GM19328 (cell line): ENCODE measurements at regions not wholly inside any gene's neighbourhood (a gene's known extent, or its start where the extent isn't known, plus 50 kb on each side); places are given as distances from the start of the nearest gene placed in this dataset.
"Not testable (repeated sequence)": the region's sequence is repeated elsewhere in the genome, so short reads cannot be mapped to it uniquely, and the experiment has no call there.

ENCODE experiments used
- ATAC-seq: cut with Tn5 transposase; IDR thresholded peaks from one replicate; pipeline ENCODE4 v1.9.1; 2021; ENCODE audit warnings: mild to moderate bottlenecking, moderate library complexity; ENCODE audit not compliant: unreplicated experiment

- ATAC-seq: no peak
Observed at GRCh38 chr3:25171897-25172296, 256.2 kb upstream of the RARB start.

GRCh38 chr3:25173606-25174005, 254.5 kb upstream of the RARB start:
- ATAC-seq: no peak

GRCh38 chr3:25174251-25174650, 253.8 kb upstream of the RARB start:
- ATAC-seq: no peak

- no peak for ATAC-seq
Observed at GRCh38 chr3:25177041-25177440, 251.0 kb upstream of the RARB start.

DNA sequence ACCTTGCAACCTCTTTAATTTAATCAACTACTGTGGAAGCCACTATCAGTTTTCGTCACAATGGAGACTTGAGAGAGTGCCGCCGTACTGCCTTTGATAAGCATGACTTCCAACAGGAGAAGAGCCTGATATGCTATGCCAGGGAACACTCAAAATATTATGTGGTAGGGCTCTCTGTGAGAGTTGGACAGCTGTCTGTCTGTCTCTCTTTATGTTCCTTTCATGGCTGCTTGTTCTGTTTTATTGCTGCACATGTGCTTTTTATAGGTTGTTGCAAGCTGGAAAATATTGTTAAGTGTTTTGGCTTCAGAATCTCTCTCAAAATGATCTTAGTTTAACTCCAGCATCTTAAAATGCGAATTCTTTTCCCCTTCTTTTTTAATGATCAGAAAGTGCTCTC, 249.4 kb upstream of the RARB start:
- ATAC-seq: no peak

DNA sequence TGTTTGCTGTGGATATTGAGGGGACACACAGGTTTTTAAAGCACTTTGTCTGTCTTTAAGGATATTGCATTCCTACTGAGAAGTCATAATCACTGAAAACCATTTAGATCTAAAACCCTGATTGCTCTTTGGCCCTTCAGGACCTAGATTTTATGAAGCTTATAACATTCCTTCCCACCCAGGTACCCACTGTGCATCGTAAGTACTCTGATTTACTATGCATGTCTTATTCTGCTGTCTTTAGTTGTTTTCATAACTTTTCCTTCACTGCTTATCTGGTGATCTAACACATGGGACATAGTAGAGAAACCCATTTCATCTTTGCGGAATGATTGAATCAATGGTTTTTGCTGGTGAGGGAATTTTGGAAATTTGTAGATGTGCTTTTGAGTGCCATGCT, 247.0 kb upstream of the RARB start:
- ATAC-seq: no peak

DNA sequence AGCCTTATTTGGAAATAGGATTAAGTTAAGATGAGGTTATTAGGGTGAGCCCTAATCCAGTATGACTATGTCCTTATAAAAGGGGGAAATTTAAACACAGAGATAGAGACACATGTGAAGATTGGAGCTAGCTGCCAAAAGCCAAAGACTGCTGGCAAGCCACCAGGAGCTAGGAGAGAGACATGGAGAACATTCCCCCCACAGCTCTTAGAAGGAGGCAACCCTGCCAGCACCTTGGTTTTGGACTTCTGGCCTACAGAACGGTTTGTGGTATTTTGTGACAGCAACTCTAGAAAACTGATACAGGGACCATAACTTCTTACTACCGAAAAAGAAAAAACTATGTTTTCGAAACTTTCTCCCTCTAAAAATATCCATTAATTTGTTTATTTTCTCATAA, 245.3 kb upstream of the RARB start:
- ATAC-seq: no peak

- ATAC-seq: no peak
Observed at GRCh38 chr3:25184641-25185250, 243.3 kb upstream of the RARB start.

DNA sequence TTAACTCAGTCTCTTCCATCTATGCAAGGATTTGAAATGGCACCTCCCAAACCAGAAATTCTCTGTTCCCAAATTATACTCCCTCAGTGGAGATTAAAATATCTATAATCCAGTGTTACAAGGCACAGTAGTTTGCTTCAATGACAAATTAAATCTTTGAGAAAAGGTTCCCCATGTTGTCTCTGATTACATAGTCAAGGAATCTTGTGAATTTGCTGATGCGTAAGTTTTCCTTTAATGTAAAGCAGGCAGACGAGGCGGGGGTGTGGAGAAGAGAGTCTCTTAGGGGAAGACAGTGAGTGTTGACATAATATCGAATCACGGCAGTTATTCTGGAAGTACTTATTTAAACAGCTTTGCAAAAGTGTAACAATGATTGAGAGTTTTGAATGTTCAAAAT, 236.4 kb upstream of the RARB start:
- no peak for ATAC-seq

DNA sequence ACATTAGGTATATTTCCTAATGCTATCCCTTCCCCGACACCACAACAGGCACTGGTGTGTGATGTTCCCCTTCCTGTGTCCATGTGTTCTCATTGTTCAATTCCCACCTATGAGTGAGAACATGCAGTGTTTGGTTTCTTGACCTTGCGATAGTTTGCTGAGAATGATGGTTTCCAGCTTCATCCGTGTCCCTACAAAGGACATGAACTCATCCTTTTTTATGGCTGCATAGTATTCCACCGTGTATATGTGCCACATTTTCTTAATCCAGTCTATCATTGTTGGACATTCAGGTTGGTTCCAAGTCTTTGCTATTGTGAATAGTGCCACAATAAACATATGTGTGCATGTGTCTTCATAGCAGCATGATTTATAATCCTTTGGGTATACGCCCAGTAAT, 228.5 kb upstream of the RARB start:
- not testable (repeated sequence) for ATAC-seq

DNA sequence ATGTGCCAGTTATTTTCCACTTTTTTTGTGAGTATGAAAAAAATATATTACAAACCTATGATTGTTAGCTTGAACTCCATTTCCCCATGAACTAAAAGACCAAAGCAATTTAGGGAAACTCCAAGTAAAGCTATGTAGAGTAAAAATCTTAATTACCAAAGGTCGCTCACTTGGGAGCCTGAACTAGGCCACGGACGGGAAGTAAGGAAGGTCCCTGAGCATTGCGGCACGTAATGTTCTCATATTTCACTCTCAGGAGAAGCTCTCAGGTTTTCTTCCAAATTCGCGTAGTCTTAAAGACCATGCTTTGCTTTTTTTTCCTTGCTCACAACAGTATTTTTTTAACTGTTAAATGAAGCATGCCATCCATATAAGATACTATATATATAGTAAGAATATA, 215.3 kb upstream of the RARB start:
- ATAC-seq: no peak

GRCh38 chr3:25214034-25214433, 214.0 kb upstream of the RARB start:
- ATAC-seq: no peak

- ATAC-seq: no peak
Observed at GRCh38 chr3:25218362-25218761, 209.7 kb upstream of the RARB start.

DNA sequence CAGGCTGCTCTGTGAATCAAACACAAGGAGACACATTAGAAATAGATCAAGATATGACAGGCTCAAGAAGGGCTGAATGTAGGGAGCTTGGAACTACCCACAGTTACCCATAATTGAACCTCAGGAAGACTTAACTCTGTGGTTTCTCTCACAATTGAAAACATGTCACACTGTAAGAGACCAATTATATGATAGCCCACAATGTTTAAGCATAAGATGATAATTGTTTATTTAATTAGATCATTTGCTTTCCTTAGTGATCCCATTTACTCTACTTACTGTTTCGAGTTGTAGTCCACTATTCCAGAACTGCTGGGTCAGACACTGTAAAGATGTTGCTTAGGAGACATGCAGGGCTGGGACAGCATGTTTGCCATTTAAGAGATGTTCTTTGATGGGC, 201.3 kb upstream of the RARB start:
- no peak for ATAC-seq

DNA sequence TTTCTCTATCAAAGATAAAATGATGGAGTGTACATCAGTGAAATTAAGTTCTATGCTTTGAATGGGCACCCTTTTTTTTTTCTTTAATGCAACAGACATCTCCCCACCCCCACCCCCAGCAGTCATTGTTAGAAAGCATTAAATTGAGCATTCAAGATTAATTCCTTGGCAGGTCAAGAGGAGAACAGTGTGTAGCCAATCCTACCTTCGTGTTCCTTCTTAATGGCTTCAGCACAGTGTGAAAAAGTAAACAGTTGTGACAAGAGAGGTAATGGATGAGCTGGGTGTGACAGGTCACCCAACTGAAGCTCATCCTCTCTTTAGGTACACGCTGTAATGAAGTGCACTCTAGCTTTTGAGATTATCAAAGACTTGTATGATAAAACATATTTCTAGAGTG, 198.5 kb upstream of the RARB start:
- no peak for ATAC-seq

- ATAC-seq: no peak
Observed at GRCh38 chr3:25235031-25235430, 193.0 kb upstream of the RARB start.

GRCh38 chr3:25235466-25235865, 192.6 kb upstream of the RARB start:
- ATAC-seq: no peak

GRCh38 chr3:25237602-25238001, 190.5 kb upstream of the RARB start:
- no peak for ATAC-seq

DNA sequence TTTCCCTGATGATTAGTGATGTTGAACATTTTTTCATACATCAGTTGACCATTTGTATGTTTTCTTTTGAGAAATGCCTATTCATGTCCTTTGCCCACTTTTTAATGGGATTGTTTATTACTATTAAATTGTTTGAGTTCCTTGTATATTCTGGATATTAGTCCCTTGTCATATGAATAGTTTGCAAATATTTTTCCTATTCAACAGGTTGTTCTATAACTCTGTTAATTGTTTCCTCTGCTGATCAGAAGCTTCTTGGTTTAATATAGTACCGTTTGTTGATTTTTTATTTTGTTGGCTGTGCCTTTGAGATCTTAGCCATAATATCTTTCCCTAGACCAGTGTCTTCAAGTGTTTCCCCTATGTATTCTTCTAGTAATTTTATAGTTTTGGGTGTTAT, 189.0 kb upstream of the RARB start:
- ATAC-seq: no peak

GRCh38 chr3:25246913-25247312, 181.2 kb upstream of the RARB start:
- ATAC-seq: no peak

- no peak for ATAC-seq
Observed at GRCh38 chr3:25252291-25252690, 175.8 kb upstream of the RARB start.

GRCh38 chr3:25257026-25257425, 171.0 kb upstream of the RARB start:
- ATAC-seq: no peak

DNA sequence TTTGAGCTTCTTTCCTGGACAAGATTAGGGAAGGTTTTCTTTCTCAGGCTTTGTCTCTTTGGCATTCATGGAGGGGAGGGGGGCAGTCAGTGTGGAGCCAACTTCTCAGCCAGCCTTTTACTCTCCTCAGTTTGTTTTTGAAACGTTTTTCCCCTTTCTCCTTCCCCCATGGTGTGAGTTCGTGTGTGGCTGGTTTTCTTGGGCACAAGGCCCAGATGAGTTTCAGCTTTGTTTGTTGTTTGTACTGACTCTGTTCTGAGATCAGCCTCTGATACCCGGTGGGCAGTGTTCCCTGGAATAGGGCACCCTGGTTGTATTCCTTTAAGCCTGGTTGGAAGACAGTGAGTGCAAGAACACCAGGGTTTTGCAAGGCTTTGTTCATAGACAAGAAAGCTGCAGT, 168.2 kb upstream of the RARB start:
- ATAC-seq: no peak

DNA sequence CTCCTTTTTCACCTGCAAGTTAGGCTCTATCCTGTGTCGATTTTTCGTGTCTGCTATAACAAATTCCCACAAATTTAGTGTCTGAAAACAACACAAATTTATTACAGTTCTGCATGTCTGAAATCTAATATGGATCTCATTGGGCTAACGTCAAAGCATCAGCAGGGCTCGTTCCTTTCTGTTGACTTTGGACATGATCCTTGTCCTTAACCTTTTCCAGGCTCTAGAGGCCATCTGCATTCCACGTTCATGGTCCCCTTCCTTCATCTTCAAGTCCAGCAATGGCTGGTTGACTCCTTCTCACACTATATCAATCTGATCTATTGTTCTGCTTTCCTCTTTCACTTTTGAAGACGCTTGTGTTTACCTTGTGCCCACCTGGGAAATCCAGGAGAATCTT, 165.7 kb upstream of the RARB start:
- no peak for ATAC-seq
